GM12801 (cell line): ENCODE measurements at regions not wholly inside any gene's neighbourhood (a gene's known extent, or its start where the extent isn't known, plus 50 kb on each side); places are given as distances from the start of the nearest gene placed in this dataset.

Experiments
- CTCF ChIP-seq: IDR thresholded peaks from one replicate; pipeline ENCODE4 v1.5.1; 2011; ENCODE audit warnings: control low read depth; ENCODE audit not compliant: insufficient read length; ENCODE audit errors: extremely low read depth

DNA sequence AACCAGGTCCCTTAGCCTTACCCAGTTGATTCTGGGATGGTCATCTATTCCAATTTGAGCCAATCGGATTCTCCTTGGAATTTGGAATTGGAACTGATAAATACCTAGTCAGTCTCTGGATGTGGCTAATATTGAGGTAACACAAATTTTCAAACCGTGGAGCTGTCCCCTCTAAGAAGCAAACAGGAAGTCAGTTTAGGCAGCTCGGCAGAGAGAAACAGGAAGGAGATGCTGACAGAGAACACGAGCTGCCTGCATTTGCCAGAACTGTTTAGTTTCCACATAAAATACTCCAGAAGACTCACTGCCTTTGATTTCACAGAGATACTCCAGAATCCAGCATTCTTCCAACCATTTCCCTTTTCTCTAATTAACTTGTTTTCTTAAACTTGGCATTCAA is 1024.9 kb downstream of the BCL11A start:
- no peak for TF ChIP-seq CTCF

DNA sequence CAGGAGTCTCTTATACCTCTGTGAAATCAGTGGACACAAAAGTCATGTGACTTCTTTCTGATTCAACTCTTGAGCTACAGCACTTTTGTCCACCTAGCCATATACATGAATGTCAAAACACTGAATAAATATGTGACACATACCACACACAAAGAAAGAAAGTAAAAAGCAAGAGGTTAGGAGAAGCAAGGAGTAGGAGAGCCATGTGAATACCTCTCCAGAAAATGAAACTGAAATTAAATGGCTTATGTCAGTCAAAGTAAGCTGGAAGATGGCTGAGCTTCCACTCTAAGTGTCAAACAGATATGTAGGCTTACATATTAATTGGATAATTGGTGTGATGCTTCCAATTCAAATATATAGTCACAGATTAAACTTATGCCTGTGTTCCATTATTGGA is 1050.5 kb downstream of the BCL11A start:
- TF ChIP-seq CTCF: no peak

DNA sequence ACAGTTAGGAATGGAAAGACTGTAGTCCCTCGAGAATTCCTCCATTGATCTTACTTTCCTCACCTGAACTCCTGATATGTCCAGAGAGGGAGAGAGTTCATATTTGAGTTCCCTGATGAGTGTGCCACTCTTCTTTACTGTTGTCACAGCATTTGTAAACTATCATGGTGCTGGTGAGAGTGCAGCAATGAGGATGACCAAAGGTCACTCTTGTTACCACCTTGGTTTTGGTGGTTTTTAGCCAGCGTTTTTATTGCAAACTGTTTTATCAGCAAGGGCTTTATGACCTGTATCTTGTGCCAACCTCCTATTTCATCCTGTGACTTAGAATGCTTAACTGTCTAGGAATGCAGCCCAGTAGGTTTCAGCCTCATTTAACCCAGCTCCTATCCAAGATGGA is 1062.5 kb downstream of the BCL11A start:
- no peak for TF ChIP-seq CTCF

DNA sequence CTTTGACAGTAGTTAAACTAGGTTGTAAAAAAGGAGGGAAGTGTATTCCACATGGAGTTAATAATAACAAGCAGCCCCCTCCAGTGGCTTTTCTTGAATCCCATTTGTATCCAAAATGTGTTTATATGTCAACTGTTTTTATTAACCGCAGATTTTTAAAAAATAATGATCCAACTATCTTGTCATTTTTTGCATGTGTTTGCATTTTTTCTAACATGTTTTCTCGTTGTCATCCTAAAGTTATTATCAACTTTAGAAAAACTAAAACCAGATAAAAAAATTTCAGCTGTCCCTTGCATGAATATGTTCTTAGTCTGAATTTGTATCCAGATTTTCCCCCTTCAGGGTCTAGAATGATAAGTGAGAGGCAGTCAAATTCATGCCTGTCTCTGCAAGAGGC is 1063.3 kb downstream of the BCL11A start:
- no peak for TF ChIP-seq CTCF

DNA sequence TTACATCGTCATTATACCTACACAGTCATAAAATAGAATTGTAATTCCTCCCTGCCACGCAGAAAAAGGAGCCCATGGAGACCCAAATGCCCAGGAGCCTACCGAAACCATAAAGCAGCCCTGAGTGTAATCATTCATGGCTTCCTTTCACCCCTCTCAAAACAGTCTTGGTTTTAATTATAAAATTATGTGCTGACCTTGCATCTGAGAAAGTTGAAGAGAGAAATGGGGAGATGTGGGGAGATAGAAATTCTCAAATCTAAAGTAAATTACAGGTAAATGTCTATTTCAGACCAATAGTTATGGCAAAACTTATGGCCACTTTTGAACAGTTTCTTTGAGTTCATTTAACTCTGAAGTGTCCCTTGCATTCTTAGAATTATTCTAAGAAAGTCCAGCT is 1068.8 kb downstream of the BCL11A start:
- TF ChIP-seq CTCF: no peak

DNA sequence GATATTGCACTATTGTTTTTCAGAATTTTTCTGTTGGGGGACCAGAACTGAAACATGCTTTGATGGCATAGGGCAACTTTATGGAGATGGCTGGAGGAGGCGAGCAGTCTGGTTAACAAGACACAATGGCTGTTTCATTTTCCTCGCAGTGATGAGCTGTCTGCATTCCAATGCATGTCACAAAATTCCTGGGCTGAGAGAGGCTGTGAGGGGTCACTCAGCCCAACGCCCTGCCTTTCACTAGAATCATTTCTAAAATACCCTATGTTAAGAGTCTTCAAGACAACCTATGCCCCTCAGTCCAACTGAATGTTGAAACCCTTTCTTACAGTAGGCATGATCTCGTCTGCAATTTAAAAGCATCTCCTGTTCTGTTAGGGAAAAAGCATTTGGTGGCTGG is 1090.0 kb downstream of the BCL11A start:
- TF ChIP-seq CTCF: no peak

DNA sequence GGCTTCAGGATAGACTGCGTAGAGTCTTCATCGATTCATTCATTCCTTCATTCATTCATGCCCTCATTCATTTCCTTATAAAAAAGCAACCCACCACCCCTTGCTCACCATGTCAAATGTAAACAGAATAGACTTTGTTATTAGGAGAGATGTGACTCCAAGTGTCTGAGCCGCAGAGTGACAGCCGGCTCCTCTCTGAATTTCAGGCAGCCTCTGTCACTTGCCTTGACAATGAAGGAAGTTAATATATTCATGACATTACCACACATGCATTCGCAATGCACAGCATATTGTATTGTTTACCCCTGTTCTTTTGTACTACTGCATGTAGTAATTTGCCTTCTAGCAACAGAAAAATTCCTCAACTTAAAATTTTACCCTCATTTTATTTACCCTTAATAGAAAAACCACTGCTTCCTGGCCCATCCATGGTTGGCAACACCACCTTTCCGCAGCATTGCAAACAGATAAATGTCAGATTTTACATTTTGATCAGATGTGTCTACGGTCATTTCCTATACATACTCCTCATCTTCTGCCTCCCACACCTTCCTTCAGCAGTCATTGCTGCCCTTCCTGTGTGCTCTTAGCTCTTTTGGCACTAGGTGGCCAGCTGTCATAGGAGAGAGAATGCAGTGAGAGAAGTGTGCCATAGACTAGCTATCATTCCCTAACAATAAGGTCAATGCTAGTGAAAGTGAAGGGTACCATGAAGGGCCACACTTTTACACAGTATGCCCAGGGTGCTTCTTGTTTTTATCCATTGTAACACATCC is 1090.8 kb downstream of the BCL11A start:
- TF ChIP-seq CTCF: no peak
